ENCODE measurements at regions not wholly inside any gene's neighbourhood (a gene's known extent, or its start where the extent isn't known, plus 50 kb on each side); places are given as distances from the start of the nearest gene placed in this dataset.

GRCh38 chr4:64670647-64671046 is 261.4 kb upstream of the TECRL start:
- TF ChIP-seq CTCF (IDR thresholded peaks at IDR 0.05) (no peak), POLR2A (IDR thresholded peaks at IDR 0.05; ENCODE audit: low read depth) (no peak), EP300 (IDR thresholded peaks at IDR 0.05) (no peak), POLR2AphosphoS5 (IDR thresholded peaks at IDR 0.05) (no peak)
